Epithelial cell of prostate (primary cell): ENCODE measurements at regions not wholly inside any gene's neighbourhood (a gene's known extent, or its start where the extent isn't known, plus 50 kb on each side); places are given as distances from the start of the nearest gene placed in this dataset.

Experiments used
- DNase-seq: peaks from one replicate; pipeline ENCODE4 v3.0.0-alpha.2; 2011; ENCODE audit warnings: low read depth, low spot score
- H3K27ac ChIP-seq: fragments of 450-650 bp; 2 replicates; pipeline ENCODE4 v1.5.1; 2017; ENCODE audit warnings: mild to moderate bottlenecking

DNA sequence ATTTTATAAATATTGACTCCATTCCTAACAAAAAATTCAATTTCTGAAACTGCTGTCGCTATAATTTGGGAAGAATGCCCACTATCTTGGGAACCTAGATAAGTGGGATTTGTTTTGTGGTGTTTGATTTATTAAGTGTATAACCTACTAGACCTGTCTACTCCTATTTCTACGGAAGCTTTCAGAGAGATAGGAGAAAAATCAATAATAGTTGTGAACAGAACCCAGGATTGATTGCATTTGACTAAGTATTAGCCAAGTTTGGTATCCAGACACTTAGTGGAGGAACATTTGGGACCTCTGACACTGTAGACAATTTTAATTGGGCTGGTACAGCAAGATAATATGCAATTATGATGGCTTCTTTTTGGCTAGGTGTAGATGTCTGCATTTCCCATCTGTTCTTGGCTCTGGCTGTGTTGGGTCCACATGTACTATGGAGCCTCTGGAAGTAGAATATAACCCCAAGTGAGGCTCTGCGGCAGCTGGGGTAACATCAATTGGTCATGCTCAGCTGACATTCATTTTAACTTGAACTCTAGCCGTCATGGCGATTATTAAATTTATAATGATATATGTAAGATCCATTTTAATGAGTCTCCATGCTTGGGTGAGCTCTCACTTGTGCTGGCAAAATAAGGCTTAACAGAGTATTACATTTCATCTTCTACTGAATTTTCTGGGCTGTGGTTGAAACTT is 111.5 kb upstream of the E2F8 start:
- no peak for DNase-seq
- no peak overlapping the region for H3K27ac ChIP-seq

DNA sequence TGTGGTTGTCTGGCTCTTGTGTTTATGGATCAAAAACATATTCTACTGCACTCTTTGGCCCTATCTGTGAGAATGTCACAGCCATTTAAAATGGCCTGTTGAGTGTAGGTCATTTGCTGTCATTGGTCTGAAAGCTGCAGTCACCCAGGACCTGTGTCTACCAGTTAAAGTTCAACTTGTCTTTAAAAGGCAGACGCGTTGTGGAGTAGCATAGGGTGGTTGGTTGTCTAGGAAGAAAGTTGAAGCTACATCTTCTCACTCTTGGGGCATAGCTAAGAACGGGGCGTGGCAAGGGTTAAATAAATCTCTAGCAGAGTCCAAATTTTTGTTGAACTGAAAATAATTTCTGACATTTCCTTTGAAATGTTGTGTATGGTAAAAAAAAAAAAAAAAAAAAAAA is 110.7 kb upstream of the E2F8 start:
- H3K27ac ChIP-seq: no peak overlapping the region
- DNase-seq: no peak

DNA sequence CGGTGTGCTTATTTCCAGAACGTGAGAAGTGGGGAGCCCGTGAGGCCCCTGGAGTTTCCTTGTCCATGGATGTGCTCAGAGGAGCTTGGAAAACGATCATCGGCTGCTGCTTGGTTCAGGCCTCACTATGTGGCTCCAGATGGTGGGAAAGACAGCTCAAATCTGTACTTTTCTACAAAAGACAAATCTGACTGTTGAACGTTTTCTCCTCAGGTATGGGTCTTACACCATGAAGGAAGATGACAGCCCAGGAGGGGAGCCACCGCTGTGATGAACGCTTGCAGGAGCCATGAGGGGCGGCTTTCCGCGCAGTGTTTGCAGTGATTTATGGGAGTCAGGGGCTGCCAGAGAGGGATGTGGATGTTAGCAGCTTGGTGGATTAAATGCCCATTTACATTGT is 109.4 kb upstream of the E2F8 start:
- DNase-seq: no peak

DNA sequence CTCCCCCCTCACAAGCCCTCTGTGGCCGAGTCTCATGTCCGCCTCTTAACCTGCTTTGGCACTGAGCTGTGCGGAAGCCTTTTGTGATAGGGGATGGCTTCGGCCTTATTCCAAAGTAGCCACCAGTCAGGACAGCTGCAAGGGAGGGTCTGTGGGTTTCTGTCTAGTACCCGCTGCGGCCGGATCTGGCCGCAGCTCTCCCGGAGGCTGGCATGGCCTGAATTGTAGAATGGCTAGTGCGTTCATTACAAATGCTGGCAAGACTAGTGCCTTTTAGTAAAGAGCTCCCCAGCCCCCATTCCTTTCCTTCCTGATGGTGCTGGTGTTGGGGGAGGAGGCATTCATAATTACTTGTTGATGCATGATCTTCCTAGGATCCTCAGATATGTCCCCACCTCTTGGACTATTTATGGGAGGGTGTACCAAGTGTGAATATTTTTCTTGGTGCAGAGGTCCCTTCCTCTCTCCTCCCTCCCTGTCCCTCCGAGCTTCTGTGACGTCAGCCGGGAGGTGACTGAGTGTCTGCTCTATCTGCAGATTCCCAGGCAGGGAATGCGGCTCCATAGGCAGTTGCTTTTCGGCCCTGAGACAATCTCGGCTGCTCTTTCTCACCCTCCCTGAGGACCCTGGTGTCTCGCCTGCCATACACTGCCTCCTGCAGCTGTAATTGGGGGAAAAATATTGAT is 108.7 kb upstream of the E2F8 start:
- no peak overlapping the region for H3K27ac ChIP-seq
- DNase-seq: no peak

More for the DNA sequence above, 109.4 kb upstream of the E2F8 start:
- no peak overlapping the region for H3K27ac ChIP-seq

DNA sequence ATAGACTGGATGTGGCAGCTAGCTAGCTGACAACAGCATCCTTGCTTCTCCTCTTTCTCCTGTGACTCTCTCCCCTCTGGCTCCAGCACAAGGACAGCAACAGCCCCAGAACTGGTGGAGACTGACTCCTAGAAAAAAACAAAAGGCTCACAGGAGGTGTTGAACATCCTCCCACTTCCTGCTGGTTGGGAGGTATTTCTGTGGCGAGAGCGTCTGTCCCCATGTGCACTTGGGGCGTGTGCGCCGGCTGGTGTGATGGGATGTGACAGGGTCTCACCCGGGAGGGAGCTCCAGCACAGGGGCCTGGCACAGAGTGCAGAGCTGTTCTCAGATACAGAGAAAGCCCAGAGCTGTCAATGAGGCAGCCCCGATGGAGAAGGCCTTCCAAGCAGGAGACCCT is 107.2 kb upstream of the E2F8 start:
- no peak for DNase-seq
- H3K27ac ChIP-seq: no peak overlapping the region

DNA sequence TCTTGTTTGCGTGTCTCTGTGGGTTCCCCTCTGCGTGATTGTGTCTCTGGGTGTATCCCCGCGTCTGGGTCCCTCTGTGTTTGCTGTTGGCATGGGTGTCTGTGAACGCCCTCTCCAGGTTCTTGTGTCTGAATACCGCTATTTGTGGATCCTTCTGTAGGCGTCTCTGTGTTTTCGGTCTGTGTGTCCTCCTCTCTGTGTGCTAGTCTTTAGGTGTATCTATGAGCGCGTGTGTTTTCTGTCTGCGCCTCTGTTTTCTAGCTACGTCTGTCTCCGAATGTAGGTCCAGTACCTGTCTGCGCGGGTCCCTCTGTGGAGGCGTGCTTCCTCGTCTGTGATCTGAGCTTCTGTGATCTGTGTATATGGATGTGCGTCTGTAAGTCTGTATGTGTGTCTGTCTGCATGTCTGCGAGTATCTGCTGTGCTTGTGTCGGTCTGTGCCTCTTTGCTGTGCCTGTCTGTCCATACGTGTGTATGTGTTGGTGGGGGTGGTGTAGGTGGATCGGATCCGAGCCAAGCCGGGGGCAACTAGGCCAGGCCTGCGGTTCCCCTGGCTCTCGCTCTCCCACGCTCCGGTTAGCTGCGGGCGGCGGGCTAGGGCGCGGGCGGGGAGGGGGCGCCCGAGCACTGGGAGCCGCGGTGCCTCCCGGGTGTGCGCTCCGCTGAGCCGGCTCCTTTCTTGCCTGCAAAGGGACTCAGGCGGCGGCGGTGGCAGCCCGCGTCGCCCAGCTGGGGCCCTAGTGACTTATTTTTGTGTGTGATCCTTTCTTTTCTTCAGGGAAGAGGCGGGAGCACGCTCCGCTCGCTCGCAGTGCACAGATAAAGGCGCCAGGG is 105.3 kb upstream of the E2F8 start:
- DNase-seq: no peak
- H3K27ac ChIP-seq: no peak overlapping the region

DNA sequence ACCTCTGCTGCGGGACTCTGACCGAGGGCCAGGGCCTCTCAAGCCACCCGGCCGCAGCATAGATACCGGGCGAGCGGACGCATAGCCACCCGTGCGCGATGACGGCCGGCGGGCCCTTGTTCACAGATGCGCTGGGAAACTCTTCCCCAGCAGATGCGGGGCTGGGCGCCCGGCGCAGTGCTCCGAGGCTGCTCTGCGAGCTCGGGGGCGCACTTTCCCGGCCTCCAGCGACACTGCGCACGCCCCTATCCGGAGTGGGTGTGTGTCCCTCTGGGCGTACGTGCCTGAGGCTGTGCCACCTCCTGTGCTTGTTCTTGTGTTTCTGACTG is 104.7 kb upstream of the E2F8 start:
- DNase-seq: no peak
- no peak overlapping the region for H3K27ac ChIP-seq

DNA sequence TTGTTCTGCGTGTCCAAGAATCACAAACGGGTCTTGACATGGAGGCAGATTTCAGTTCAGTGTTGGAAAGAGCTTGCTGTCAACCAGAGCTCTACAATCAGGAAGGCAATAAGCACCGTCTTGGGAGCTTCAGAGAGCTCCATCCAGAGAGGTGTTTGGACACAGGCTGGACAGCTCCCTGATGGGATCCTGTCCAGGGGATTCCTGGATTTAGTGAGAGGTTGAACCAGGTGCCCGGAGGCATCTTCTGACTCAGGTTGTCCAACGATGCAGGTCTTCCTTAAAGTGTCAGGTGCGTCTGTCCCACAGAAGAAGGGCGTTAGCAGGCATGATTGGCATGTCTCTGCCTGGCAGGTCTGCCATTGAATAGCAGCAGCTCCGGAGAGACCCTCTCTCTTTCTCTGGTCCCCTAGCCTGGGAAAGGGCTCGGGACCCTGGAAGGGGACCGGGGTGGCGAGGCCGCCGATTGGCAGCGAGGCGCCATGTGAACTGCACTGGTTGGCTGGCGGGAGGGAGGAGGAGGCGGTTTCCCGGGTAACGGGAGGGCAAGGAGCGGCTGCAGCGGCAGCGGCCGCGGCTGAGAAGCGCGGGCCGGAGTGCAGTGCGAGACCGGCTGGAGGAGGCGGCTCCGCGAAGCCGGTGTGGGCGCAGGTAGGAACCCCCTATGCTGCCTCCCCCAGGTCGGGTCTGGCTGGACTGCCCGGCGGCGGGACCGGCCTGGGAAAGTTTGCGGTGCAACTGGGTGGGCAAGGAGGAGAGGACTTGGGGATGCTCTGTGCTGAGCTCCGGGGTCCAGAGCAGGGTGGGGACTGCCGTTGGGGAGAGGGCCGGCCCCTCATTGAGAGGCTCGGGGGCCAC is 104.1 kb upstream of the E2F8 start:
- no peak overlapping the region for H3K27ac ChIP-seq
- DNase-seq: peak; percentile 43

DNA sequence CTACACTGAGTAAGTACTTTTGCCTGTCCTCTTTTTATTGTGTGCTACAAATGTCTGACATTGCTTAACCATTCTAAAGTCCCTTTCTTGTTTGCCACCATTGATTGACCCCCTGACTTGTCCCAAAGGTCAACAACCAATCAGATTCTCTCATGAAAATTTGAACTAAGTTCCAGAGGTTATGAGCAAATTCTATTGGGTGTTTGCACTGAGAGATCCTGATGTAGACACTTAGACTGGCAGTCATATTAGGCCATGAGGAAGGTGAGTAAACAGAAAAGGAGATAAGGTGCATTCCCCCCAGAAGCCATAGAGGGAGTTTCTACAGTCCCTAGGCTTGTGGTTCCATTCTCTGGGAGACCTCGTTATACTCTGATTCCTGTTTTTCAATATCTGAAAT is 101.3 kb upstream of the E2F8 start:
- DNase-seq: no peak
- H3K27ac ChIP-seq: no peak overlapping the region

DNA sequence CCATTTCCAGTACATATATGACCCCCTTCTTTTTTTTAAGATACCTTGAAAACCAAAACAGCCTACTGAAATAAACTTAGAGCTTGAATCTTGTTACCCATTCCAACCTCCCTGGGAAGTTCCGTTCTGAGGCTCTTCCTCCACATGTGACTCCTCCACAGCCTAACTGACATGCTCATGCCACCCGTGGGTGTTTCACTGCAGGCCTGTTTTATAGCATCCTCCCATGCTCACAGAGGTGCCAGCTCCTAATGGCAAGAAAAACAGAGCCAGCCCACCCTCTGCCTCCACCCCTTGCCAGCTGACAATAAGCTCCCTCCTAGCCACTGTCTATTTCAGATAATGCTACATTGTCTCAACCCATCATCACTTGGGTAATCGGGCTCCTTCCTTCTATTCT is 97.6 kb upstream of the E2F8 start:
- no peak for DNase-seq
- no peak overlapping the region for H3K27ac ChIP-seq

DNA sequence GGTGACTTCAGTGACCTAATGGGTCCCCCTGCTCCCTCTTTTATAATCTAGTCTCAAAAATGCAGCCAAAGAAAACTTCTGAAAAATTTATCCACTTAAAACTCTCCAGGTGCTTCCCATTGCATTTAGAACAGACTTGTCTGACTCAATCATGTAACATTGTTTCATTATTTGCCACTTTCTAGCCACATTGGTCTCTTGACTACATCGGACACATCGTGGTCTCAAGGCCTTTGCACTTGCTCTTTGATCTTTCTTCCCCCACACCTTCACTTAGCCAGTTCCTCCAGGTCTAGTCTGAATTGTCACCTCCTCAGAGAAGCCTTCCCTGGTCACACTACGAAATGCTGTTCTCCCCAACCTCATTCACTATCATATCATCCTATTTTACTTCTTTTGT is 97.0 kb upstream of the E2F8 start:
- H3K27ac ChIP-seq: no peak overlapping the region
- DNase-seq: no peak

DNA sequence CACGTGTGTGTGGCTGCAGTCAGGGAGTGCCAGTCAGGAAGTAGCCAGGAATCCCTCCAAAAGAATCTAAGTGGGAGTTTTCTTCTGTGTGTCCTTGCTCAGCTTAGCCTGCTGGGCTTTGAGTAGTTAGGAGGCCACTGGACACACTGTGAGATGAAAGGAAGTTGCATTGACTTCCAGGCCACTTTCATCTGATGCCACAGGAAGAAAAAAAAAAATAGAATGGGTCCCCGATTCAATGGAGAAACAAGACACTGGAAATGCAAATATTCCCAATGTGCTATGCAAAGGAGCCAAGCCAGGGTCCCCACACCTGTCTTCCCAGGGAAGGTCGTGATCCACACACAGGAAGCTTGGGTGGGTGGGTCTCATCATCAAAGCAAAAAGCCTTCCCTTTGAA is 95.6 kb upstream of the E2F8 start:
- no peak for DNase-seq
- H3K27ac ChIP-seq: no peak overlapping the region

DNA sequence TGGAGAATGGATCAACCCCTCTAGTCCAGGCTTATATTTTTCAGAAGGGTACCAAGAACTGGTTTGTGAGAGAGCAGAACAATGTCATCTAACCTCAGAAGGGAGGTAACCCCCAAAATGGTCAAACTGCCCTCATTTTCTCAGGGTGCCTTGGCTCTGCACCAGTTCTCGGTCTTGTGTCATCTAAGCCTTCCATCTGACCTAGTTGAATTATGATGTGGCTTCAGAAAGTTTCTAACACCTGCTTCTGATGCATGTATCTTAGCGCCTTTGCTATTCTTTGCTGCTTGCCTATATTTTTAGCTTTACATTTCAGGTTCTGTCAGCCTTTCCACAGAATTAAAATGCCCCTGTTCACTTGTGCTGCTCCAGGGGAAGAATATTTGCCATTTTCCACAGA is 91.7 kb upstream of the E2F8 start:
- DNase-seq: no peak
- no peak overlapping the region for H3K27ac ChIP-seq

DNA sequence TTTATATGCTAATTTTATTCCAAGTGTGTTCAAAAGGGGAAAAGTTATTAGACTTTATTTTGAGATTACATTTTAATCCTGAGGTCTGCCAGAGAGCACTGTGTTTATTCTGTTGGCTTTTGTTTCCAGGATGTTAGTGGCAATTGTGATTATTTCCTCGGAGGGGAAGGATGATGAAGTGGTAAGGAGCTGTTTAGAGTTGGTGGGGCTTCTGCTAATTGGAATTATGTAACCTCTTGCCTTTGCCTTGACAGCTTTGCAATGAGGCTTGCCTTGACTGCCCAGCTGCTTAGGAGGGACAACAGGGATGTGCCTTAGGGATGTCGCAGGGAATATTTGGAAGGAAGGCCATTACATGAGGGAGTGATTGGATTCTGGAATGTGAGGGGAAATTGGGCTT is 89.7 kb upstream of the E2F8 start:
- DNase-seq: no peak
- H3K27ac ChIP-seq: no peak overlapping the region

DNA sequence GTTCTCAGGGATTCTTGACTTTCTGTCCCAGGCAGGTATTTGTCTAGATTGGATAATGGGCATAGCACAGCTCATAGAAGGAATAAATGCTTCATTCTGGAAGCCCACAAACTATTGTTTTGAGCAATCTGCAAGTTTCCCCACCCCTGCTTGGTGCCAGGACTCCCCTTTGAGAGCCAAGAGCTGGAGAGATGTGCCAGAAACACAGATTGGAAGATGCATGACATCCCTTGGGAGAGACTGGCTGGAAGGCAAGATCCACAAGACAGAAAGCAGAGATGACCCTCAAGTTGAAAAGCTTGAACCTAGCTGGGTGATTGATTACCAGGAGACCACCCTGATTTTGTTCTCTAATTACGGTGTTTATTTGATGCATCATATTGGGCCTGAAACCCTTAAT is 89.2 kb upstream of the E2F8 start:
- no peak for DNase-seq
- no peak overlapping the region for H3K27ac ChIP-seq

DNA sequence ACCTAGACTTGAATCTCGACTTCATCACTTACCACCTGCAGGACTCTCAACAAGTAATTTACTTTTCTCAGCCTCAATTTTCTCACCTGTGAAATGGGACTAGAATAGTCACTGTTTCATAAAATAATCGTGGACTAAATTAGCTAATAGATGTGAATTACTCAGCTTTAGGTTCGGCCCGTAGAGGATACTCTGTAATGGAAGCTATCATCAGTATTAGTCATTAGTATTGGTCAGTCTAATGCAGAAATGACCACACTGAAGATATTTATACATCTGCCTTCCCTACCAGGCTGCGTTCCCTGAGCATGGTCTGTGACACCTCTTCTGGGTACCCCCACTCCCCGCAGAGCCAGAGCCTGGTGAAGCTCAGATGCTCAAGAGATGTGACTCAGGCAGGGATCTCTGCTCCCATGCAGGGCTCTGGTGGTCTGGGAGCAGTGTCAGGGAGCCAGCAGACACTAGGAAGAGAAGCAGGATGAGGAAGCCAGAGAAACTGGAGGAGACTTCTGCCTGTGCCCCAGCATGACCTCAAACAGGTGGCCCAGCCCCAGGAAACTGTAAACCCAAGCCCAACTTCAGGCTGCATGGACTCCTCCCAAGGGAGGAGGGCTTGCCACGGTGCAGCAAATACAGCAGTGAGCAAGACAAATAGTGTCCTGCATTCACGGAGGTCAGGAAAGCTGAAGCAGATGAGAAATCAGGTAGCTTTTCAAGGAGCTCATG is 88.0 kb upstream of the E2F8 start:
- H3K27ac ChIP-seq: no peak overlapping the region
- no peak for DNase-seq

DNA sequence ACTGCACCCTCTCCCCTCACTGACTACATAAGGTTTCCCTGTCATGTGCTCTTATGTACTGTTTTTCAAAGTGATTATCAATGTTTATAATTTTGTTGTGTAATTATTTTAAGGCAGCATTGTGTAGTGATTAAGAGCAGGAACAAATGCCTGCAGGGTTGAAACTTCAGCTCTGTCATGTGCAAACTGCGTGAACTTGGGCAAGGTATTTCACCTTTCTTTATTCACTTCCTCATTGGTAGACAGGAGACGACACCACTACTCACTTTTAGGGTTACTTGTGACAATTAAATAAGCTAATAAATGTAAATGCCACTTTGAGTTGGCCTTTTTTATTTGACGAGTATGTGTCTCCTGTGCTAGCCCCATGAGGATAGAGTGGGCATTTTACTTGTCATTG is 86.5 kb upstream of the E2F8 start:
- no peak overlapping the region for H3K27ac ChIP-seq
- no peak for DNase-seq

DNA sequence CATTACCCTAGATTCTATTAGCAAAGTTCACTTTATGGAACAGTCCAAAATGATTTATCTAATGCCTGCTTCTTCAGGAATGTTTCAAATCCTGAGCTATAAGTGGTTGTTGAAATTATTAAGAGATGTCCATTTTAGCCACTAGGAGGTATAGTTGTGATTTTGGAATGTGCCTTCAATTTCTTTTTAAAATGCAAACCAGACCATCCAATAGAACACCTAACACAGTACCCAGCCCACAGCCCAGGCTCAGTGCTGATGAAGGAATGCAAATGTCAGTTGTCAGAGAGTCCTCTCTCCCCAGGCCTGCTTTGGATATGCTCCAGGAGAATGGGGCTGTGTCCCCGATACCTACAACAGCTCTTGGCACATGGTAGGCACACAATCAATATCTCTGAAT is 85.8 kb upstream of the E2F8 start:
- DNase-seq: no peak
- H3K27ac ChIP-seq: no peak overlapping the region

DNA sequence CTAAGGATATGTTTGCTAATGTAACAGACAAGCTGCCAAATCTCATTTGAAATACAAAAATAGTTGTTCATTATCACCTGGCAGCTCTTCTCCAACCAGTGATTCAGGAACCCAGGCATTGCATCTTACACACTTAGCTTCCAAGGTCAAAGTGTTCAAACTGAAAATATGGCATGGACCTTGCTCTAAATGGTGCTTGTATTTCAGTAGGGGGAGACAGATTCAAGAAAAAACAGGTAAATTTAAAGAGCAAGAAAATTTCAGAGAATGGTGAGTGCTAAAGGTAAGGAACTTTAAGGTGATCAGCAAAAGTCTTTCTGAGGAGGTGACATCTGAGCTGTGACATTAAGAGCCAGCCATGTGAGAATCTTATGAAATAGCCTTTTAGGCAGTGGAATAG is 82.8 kb upstream of the E2F8 start:
- H3K27ac ChIP-seq: no peak overlapping the region
- DNase-seq: no peak

DNA sequence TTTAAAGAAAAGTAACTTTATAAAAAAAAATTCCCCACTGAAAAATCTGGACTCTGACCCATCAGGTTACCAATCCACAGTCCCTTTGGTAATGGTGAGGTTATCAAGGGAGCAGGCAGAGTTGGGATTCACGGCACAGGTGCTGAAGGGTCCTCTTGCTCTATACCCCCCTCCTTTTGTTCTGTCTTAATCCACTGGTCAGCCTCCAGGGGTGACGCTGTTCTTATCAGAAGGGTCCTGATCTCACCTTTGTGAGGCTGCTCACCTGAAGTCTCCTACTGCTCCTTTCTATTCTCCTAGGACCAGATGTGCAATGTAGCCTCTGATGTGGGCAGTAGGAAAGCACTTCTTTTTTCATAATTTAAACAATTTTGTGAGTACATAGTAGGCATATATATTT is 80.6 kb upstream of the E2F8 start:
- H3K27ac ChIP-seq: no peak overlapping the region
- DNase-seq: no peak
